H1 (cell line): ENCODE measurements at regions not wholly inside any gene's neighbourhood (a gene's known extent, or its start where the extent isn't known, plus 50 kb on each side); places are given as distances from the start of the nearest gene placed in this dataset.

Experiments
- ASH2L ChIP-seq: fragments of 200-600, 300-600 bp; sonication (generic); IDR thresholded peaks from one replicate; pipeline ENCODE4 v1.7.1; 2017; ENCODE audit warnings: low read length
- CTCF ChIP-seq, 3 experiments: IDR thresholded peaks; 1 replicate in 2 of 3; 2 replicates in 1 of 3; pipeline versions ENCODE4 v1.5.1 to v1.6.1; 2011; ENCODE audit warnings: low read length in 3 of 3, mild to moderate bottlenecking in 3 of 3, inconsistent platforms in 2 of 3, low read depth in 1 of 3, moderate library complexity in 1 of 3; ENCODE audit not compliant: insufficient read depth in 1 of 3; ENCODE audit errors: control extremely low read depth in 1 of 3
- EP300 ChIP-seq, 2 experiments: IDR thresholded peaks; 1 replicate in 1 of 2; 2 replicates in 1 of 2; pipeline ENCODE4 v1.6.1; 2011 to 2012; ENCODE audit warnings: low read depth in 2 of 2, low read length in 2 of 2, mild to moderate bottlenecking in 2 of 2, borderline replicate concordance in 1 of 2, inconsistent platforms in 1 of 2, moderate library complexity in 1 of 2
- EZH2 ChIP-seq: fragments of 200-600 bp; sonication (generic); IDR thresholded peaks from 2 replicates; pipeline ENCODE4 v1.7.1; 2012; ENCODE audit warnings: low read depth, mild to moderate bottlenecking, moderate library complexity, low read length, inconsistent platforms; ENCODE audit not compliant: severe bottlenecking
- GABPA ChIP-seq: IDR thresholded peaks from 2 replicates; pipeline ENCODE4 v1.6.1; 2011; ENCODE audit warnings: mild to moderate bottlenecking, low read length, moderate library complexity, borderline replicate concordance; ENCODE audit not compliant: insufficient read depth
- MAFK ChIP-seq: IDR thresholded peaks from 2 replicates; pipeline ENCODE4 v1.6.1; 2012; ENCODE audit warnings: low read depth, mild to moderate bottlenecking, improper control_type of control experiment, low read length
- POLR2AphosphoS5 ChIP-seq: IDR thresholded peaks from 2 replicates; pipeline ENCODE4 v1.6.1; 2011; ENCODE audit warnings: low read depth, low read length
- RAD21 ChIP-seq, 2 experiments: IDR thresholded peaks in 1 of 2; conservative IDR thresholded peaks in 1 of 2; 2 replicates each; pipeline ENCODE4 v1.6.1; 2011; ENCODE audit warnings: low read depth in 2 of 2, low read length in 2 of 2, improper control_type of control experiment in 1 of 2, inconsistent platforms in 1 of 2, mild to moderate bottlenecking in 1 of 2, moderate library complexity in 1 of 2
- SIN3A ChIP-seq, 2 experiments: IDR thresholded peaks in 1 of 2; conservative IDR thresholded peaks in 1 of 2; 2 replicates each; pipeline ENCODE4 v1.6.1; 2011 to 2012; ENCODE audit warnings: low read length in 2 of 2, improper control_type of control experiment in 1 of 2, low read depth in 1 of 2, mild to moderate bottlenecking in 1 of 2
- SIX5 ChIP-seq: IDR thresholded peaks from 2 replicates; pipeline ENCODE4 v1.6.1; 2011; ENCODE audit warnings: mild to moderate bottlenecking, low read depth, low read length
- SP1 ChIP-seq: IDR thresholded peaks from 2 replicates; pipeline ENCODE4 v1.6.1; 2011; ENCODE audit warnings: low read depth, low read length
- SRF ChIP-seq: IDR thresholded peaks from 2 replicates; pipeline ENCODE4 v1.6.1; 2011; ENCODE audit warnings: mild to moderate bottlenecking, low read depth, low read length, moderate library complexity
- SUZ12 ChIP-seq: fragments of 200-600 bp; sonication (generic); IDR thresholded peaks from 2 replicates; pipeline ENCODE4 v1.6.1; 2012; ENCODE audit warnings: mild to moderate bottlenecking, inconsistent platforms, low read length, moderate library complexity, mixed read lengths

DNA sequence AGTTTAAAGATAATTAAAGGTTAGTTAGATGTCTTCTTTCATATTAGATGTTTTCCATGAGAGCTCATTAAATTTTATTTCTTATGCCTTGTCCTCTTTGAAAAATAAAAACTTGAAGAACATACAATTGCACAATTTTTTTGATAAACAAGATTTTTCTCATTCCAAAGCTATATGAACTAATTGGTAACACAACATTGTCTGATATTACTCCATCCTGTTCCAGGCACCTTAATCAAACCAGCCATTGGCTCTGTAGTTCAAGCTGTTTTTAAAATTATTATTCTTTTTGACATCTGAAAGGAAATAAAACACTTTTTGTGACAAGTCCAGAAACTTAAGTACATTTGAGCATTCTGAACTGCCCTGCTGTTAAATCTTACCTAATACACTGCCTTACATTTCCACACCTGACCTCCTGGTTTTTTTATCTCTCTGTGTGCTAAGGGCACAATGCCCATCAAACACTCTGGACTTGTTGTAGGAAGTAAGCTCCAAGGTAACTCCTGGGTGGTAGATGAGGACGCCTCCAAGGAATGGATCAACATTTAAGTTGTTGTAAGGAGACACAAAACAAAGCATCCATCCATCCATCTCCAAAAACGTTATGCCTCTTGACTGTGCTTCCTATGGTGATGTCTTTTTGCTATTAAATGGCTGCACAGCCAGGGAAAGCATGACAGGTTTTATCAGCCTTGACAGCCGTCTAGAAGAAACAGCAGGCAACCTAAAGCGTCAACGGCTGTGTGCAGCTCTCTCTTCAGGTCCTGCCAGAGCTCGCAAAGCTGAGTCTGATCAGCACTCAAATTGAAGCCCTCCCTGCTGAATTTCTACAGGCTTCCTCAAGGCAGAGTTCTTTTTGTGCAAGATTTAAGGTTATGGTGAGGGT lies 449.9 kb upstream of the FLRT2 start:
- TF ChIP-seq EZH2: no peak
- TF ChIP-seq SIN3A (conservative IDR thresholded peaks at IDR 0.05 in 1 of 2, IDR thresholded peaks at IDR 0.05 in 1 of 2; ENCODE audit: low read depth in 1 of 2, low read length in 2 of 2): no peak
- no peak for TF ChIP-seq CTCF (IDR thresholded peaks at IDR 0.05; ENCODE audit: control extremely low read depth in 1 of 3, insufficient read depth in 1 of 3, low read depth in 1 of 3, low read length in 3 of 3)
- TF ChIP-seq POLR2AphosphoS5: no peak
- no peak for TF ChIP-seq EP300 (IDR thresholded peaks at IDR 0.05; ENCODE audit: borderline replicate concordance in 1 of 2, low read depth in 2 of 2, low read length in 2 of 2)
- no peak for TF ChIP-seq ASH2L
- TF ChIP-seq MAFK: no peak
- TF ChIP-seq SIX5: no peak
- TF ChIP-seq SRF: no peak
- no peak for TF ChIP-seq SP1
- no peak for TF ChIP-seq GABPA
- no peak for TF ChIP-seq SUZ12
- TF ChIP-seq RAD21 (IDR thresholded peaks at IDR 0.05 in 1 of 2, conservative IDR thresholded peaks at IDR 0.05 in 1 of 2; ENCODE audit: low read depth in 2 of 2, low read length in 2 of 2): no peak
